GM12878 (cell line): ENCODE measurements at regions not wholly inside any gene's neighbourhood (a gene's known extent, or its start where the extent isn't known, plus 50 kb on each side); places are given as distances from the start of the nearest gene placed in this dataset.

ENCODE experiments used
- ATAC-seq: fragments of 200-7000 bp; cut with Tn5 transposase; 3 replicates; pipeline ENCODE4 v1.9.1; 2020; ENCODE audit warnings: mild to moderate bottlenecking, moderate library complexity
- BruUV-seq: library from RNA; stranded (reverse); fragments of 400-500 nt; replicated peaks from 2 replicates; lab custom pipeline; 2021; lab: Mats Ljungman, UMichigan
- CTCF ChIA-PET: fragments of 300-600 bp; sonication (Branson Sonifier 250); formaldehyde crosslinking; extraction: SDS; loops from one replicate; lab custom pipeline; 2021; ENCODE audit warnings: inconsistent platforms; lab: Yijun Ruan, JAX
- POLR2A ChIA-PET: fragments of 350-600 bp; formaldehyde crosslinking; extraction: SDS; loops from one replicate; lab custom pipeline; 2021; ENCODE audit warnings: inconsistent platforms; lab: Charles Lee
- RAD21 ChIA-PET: fragments of 300-600 bp; sonication (Branson Sonifier 250); formaldehyde crosslinking; loops from one replicate; lab custom pipeline; 2023; ENCODE audit warnings: antibody characterized with exemption; ENCODE audit not compliant: unreplicated experiment; lab: Charles Lee
- SMC1A ChIA-PET: fragments of 300-600 bp; sonication (Branson Sonifier 250); formaldehyde crosslinking; loops from one replicate; lab custom pipeline; 2023; ENCODE audit not compliant: unreplicated experiment, uncharacterized antibody; lab: Charles Lee
- DNase-seq: peaks from one replicate; pipeline ENCODE4 v3.0.0-alpha.2; 2011; ENCODE audit warnings: low read depth, low spot score
- FAIRE-seq: peaks from 3 replicates; lab custom pipeline; 2011; peaks lifted over from hg19 to GRCh38; lab: Jason Lieb, UNC
- H2AFZ ChIP-seq: 2 replicates; pipeline ENCODE4 v1.6.0; 2011; ENCODE audit warnings: low read depth, low read length, control low read depth; ENCODE audit not compliant: control insufficient read depth
- H3K27ac ChIP-seq: 2 replicates; pipeline ENCODE4 v1.5.1; 2011; ENCODE audit warnings: control low read depth; ENCODE audit not compliant: control insufficient read depth, insufficient read depth
- H3K27me3 ChIP-seq, 2 experiments: replicated peaks in 1 of 2; 2 replicates each; pipeline versions ENCODE4 v1.6.0 to v1.6.1; 2011; ENCODE audit warnings: low read length in 1 of 2; ENCODE audit not compliant: control insufficient read depth in 2 of 2, insufficient read depth in 2 of 2
- H3K36me3 ChIP-seq, 2 experiments: 2 replicates each; pipeline ENCODE4 v1.5.1; 2011; ENCODE audit warnings: low read length in 1 of 2; ENCODE audit not compliant: control insufficient read depth in 2 of 2, insufficient read depth in 2 of 2
- H3K4me1 ChIP-seq: 2 replicates; pipeline ENCODE4 v1.6.1; 2011; ENCODE audit warnings: mild to moderate bottlenecking, low read length, moderate library complexity, mixed read lengths; ENCODE audit not compliant: control insufficient read depth, insufficient read depth
- H3K4me2 ChIP-seq: 2 replicates; pipeline ENCODE4 v1.6.0; 2011; ENCODE audit warnings: control low read depth; ENCODE audit not compliant: control insufficient read depth, insufficient read depth
- H3K4me3 ChIP-seq: fragments of 200-600 bp; sonication (generic); 2 replicates; pipeline ENCODE4 v1.5.1; 2016
- H3K79me2 ChIP-seq: 2 replicates; pipeline ENCODE4 v1.6.0; 2011; ENCODE audit warnings: low read length; ENCODE audit not compliant: control insufficient read depth, insufficient read depth
- H3K9ac ChIP-seq: 2 replicates; pipeline ENCODE4 v1.8.0; 2011; ENCODE audit warnings: low read length, control low read depth, mixed read lengths; ENCODE audit not compliant: control insufficient read depth, insufficient read depth
- H3K9me3 ChIP-seq: replicated peaks from 3 replicates; pipeline ENCODE4 v1.5.1; 2011; ENCODE audit warnings: mild to moderate bottlenecking, low read length; ENCODE audit not compliant: control insufficient read depth, insufficient read depth
- H4K20me1 ChIP-seq: 2 replicates; pipeline ENCODE4 v1.6.0; 2011; ENCODE audit not compliant: control insufficient read depth, insufficient read depth
- BACH1 ChIP-seq: fragments of 450-650 bp; IDR thresholded peaks from 2 replicates; pipeline ENCODE4 v1.6.1; 2017; ENCODE audit warnings: mild to moderate bottlenecking, borderline replicate concordance
- HCFC1 ChIP-seq: fragments of 150-350 bp; IDR thresholded peaks from 2 replicates; pipeline ENCODE4 v1.6.1; 2014; ENCODE audit warnings: low read length
- NFXL1 ChIP-seq: fragments of 450-650 bp; IDR thresholded peaks from 2 replicates; pipeline ENCODE4 v1.6.1; 2017; ENCODE audit warnings: antibody characterized with exemption, mild to moderate bottlenecking, borderline replicate concordance
- PAX5 ChIP-seq: IDR thresholded peaks from 2 replicates; pipeline ENCODE4 v1.6.1; 2011; ENCODE audit warnings: low read depth, low read length, borderline replicate concordance
- POU2F2 ChIP-seq: IDR thresholded peaks from 3 replicates; pipeline ENCODE4 v1.6.1; 2011; ENCODE audit warnings: low read depth, mild to moderate bottlenecking, low read length, borderline replicate concordance
- RUNX3 ChIP-seq: IDR thresholded peaks from 2 replicates; pipeline ENCODE4 v1.6.1; 2012; ENCODE audit warnings: low read length, inconsistent platforms
- SUZ12 ChIP-seq: fragments of 200-600 bp; sonication (generic); IDR thresholded peaks from one replicate; pipeline ENCODE4 v1.6.1; 2018; ENCODE audit warnings: antibody characterized with exemption, mild to moderate bottlenecking; ENCODE audit not compliant: unreplicated experiment
- ZBTB11 ChIP-seq: fragments of 450-650 bp; formaldehyde crosslinking; IDR thresholded peaks from 2 replicates; pipeline ENCODE4 v1.5.0; 2022; ENCODE audit warnings: mild to moderate bottlenecking, missing genetic modification characterization
- WGBS: methylation state at CpG from one replicate; pipeline ENCODE4 v1.1.6; 2016; ENCODE audit warnings: low lambda C conversion rate; ENCODE audit not compliant: insufficient replicate concordance, insufficient coverage; ENCODE audit errors: missing lambda C conversion rate; 5-methylcytosine and 5-hydroxymethylcytosine counted together
- in situ Hi-C: fragments of 300-500 bp; cut with MboI; formaldehyde crosslinking; loops from 9 replicates; pipeline ENCODE4 v1.14.3; 2018; ENCODE audit warnings: mixed read lengths
- intact Hi-C: fragments of 100-400 bp; cut with micrococcal nuclease; formaldehyde crosslinking; loops from one replicate; pipeline ENCODE4 v1.14.2; 2022; ENCODE audit not compliant: unreplicated experiment
- TF ChIP-seq, protein P1 (sequence below): fragments of 450-650 bp; IDR thresholded peaks from 2 replicates; pipeline ENCODE4 v1.6.1; 2016; ENCODE audit warnings: mild to moderate bottlenecking

DNA sequence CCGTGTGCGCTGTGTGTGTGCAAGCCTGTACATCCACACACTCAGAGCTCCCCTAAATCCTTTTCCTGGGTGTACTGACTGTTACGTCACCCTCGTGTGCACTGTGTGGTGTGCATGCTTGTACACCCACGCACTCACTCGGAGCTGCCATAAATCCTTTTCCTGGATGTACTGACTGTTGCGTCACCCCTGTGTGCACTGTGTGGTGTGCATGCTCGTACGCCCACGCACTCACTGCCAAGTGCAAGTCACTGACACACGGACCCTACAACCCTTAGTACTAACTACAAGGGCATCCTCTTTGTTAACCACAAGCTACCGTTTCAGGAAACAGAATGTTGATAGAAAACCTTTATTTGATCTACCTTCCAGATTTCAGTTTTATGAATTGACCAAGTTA, 983.4 kb downstream of the EFNB2 start (continued):
- no peak for TF ChIP-seq PAX5
- TF ChIP-seq POU2F2: no peak
- no peak for TF ChIP-seq SUZ12
- TF ChIP-seq BACH1: no peak
- TF ChIP-seq ZBTB11 (CRISPR knock-in tag): no peak
- TF ChIP-seq, protein P1, sequence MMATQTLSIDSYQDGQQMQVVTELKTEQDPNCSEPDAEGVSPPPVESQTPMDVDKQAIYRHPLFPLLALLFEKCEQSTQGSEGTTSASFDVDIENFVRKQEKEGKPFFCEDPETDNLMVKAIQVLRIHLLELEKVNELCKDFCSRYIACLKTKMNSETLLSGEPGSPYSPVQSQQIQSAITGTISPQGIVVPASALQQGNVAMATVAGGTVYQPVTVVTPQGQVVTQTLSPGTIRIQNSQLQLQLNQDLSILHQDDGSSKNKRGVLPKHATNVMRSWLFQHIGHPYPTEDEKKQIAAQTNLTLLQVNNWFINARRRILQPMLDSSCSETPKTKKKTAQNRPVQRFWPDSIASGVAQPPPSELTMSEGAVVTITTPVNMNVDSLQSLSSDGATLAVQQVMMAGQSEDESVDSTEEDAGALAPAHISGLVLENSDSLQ: no peak
- TF ChIP-seq HCFC1: no peak

DNA sequence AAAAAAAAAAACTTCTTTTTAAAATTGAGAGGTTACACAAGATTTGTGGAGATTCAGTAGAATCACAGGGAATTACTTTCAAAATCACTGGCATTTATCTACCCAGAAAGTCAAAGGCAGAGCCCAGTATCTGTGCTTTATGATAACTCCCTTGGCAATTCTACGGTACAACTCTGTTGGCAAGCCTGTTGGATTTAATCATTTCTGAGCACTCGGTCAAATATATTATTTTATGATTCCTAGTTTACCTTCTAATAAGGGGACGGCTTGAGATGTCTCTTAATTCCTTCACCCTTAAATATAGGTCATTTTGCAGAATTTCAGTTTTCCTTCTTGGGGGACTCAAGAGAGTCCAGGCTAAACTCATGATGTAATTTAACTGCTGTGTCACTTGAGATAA, 987.6 kb downstream of the EFNB2 start:
- in situ Hi-C loops: no loop called here
- no peak overlapping the region for H3K27ac ChIP-seq
- intact Hi-C loops: no loop called here
- TF ChIP-seq RUNX3 (no peak), NFXL1 (no peak)
- ChIA-PET POLR2A (no interaction called here), RAD21 (no interaction called here), SMC1A (interaction anchor here (1.4 kb wide), 1 partner anchor 34 kb away, joined by 5 read pairs; no protein-coding TSS in a partner anchor), CTCF (no interaction called here)
- H3K4me2 ChIP-seq: no peak overlapping the region
- no peak overlapping the region for H3K4me3 ChIP-seq
- no peaks in the 10 kb centered on the region for H3K79me2 ChIP-seq
- H2AFZ ChIP-seq: no peak overlapping the region
- no peaks in the 10 kb centered on the region for H3K36me3 ChIP-seq
- BruUV-seq: no TSS peak
- no peaks in the 10 kb centered on the region for H3K4me1 ChIP-seq
- DNase-seq (no peak), ATAC-seq (no peak), FAIRE-seq (no peak)
- WGBS: 48% methylated on average over 3 of the region's 3 CpGs
- H4K20me1 ChIP-seq: no peaks in the 10 kb centered on the region
- no peak overlapping the region for H3K9ac ChIP-seq
- H3K9me3 ChIP-seq: no peaks in the 10 kb centered on the region
- H3K27me3 ChIP-seq: no peaks in the 10 kb centered on the region
